ENCODE measurements at regions not wholly inside any gene's neighbourhood (a gene's known extent, or its start where the extent isn't known, plus 50 kb on each side); places are given as distances from the start of the nearest gene placed in this dataset.
A peak's percentile ranks its signal among the peaks of the same experiment; 100 is the strongest.

GRCh38 chr11:82184966-82185365 is 548.7 kb downstream of the FAM181B start:
- in situ Hi-C loops (cut with MboI), result no loop called here
- ChIA-PET RAD21 (ENCODE audit: unreplicated experiment) (no interaction called here), CTCF (no interaction called here), POLR2A (no interaction called here), SMC1A (ENCODE audit: uncharacterized antibody, unreplicated experiment) (interaction anchor here (0.6 kb wide), 1 partner anchor 339 kb away, joined by 3 read pairs; no protein-coding TSS in a partner anchor)
- Histone ChIP-seq H3K4me1 (ENCODE audit: control insufficient read depth, insufficient read depth, low read length) (no peaks in the 10 kb centered on the region), H3K27ac (ENCODE audit: control insufficient read depth, insufficient read depth) (no peak overlapping the region), H3K4me2 (ENCODE audit: control insufficient read depth, insufficient read depth) (no peak overlapping the region), H2AFZ (ENCODE audit: control insufficient read depth, low read depth, low read length) (no peak overlapping the region), H3K36me3 (ENCODE audit: control insufficient read depth in 2 of 2, insufficient read depth in 2 of 2, low read length in 1 of 2) (no peaks in the 10 kb centered on the region), H3K9me3 (replicated peaks; ENCODE audit: control insufficient read depth, insufficient read depth, low read length) (no peaks in the 10 kb centered on the region), H3K4me3 (no peak overlapping the region), H3K9ac (ENCODE audit: control insufficient read depth, insufficient read depth, low read length) (no peak overlapping the region), H3K27me3 (replicated peaks in 1 of 2; ENCODE audit: control insufficient read depth in 2 of 2, insufficient read depth in 2 of 2, low read length in 1 of 2) (no peaks in the 10 kb centered on the region), H4K20me1 (ENCODE audit: control insufficient read depth, insufficient read depth) (no peaks in the 10 kb centered on the region), H3K79me2 (ENCODE audit: control insufficient read depth, insufficient read depth, low read length) (no peaks in the 10 kb centered on the region)
- intact Hi-C loops (cut with micrococcal nuclease; ENCODE audit: unreplicated experiment), result no loop called here
- TF ChIP-seq USF1 (IDR thresholded peaks at IDR 0.05; ENCODE audit: borderline replicate concordance, extremely low read length, insufficient read depth, low read depth, low read length), result no peak
- TF ChIP-seq FOS (IDR thresholded peaks at IDR 0.05; ENCODE audit: borderline replicate concordance, extremely low read depth, insufficient read length), result no peak
- TF ChIP-seq ZSCAN29 (IDR thresholded peaks at IDR 0.05), result no peak
- TF ChIP-seq CBX5 (IDR thresholded peaks at IDR 0.05; ENCODE audit: low read depth), result no peak
- TF ChIP-seq ZNF217 (IDR thresholded peaks at IDR 0.05), result no peak
- TF ChIP-seq STAT3 (IDR thresholded peaks at IDR 0.05; ENCODE audit: low read depth, low read length), result no peak
- TF ChIP-seq ZNF622 (IDR thresholded peaks at IDR 0.05), result no peak
- no peak for TF ChIP-seq ZNF687 (IDR thresholded peaks at IDR 0.05)
- no peak for TF ChIP-seq RAD21 (IDR thresholded peaks at IDR 0.05; ENCODE audit: insufficient read depth, low read depth, low read length)
- no peak for TF ChIP-seq PBX3 (IDR thresholded peaks at IDR 0.05; ENCODE audit: insufficient replicate concordance, low read depth, low read length)
- TF ChIP-seq IKZF2 (IDR thresholded peaks at IDR 0.05), result no peak
- TF ChIP-seq CREM (IDR thresholded peaks at IDR 0.05; ENCODE audit: low read depth), result no peak
- no peak for TF ChIP-seq MTA2 (IDR thresholded peaks at IDR 0.05; ENCODE audit: low read depth)
- TF ChIP-seq ZNF384 (IDR thresholded peaks at IDR 0.05; ENCODE audit: borderline replicate concordance, low read depth, low read length), result no peak
- DNase-seq (ENCODE audit: low read depth, low spot score) (no peak), FAIRE-seq (peak; percentile 69), ATAC-seq (no peak)
- no TSS peak for BruUV-seq (replicated peaks)
- 24% methylated on average over 3 of the region's 3 CpGs for WGBS (ENCODE audit: insufficient coverage, insufficient replicate concordance, low lambda C conversion rate, missing lambda C conversion rate)
